ENCODE measurements at regions not wholly inside any gene's neighbourhood (a gene's known extent, or its start where the extent isn't known, plus 50 kb on each side); places are given as distances from the start of the nearest gene placed in this dataset.

GRCh38 chr7:54678763-54679489 lies 80.1 kb downstream of the SEC61G start:
- H3K4me1 ChIP-seq (replicated peaks in 1 of 4; ENCODE audit: control insufficient read depth in 3 of 4, insufficient read depth in 4 of 4, low read length in 3 of 4), result peaks cover 0 to 8% (median 6%) of the 10 kb centered on the region in 4 experiments; a peak in 3 of 7 replicates
- DNase-seq (ENCODE audit: low read depth in 1 of 2, low spot score in 2 of 2) (no peak), FAIRE-seq (no peak)
- H3K9ac ChIP-seq (replicated peaks in 1 of 4; ENCODE audit: extremely low read depth in 1 of 4, low read depth in 3 of 4, low read length in 3 of 4), result no peak overlapping the region
- peak; percentile 16 to 26; a peak in 2 of 4 replicates for TF ChIP-seq RAD21 (IDR thresholded peaks at IDR 0.05 in 1 of 2, conservative IDR thresholded peaks at IDR 0.05 in 1 of 2; ENCODE audit: low read depth in 2 of 2, low read length in 2 of 2)
- no peak for TF ChIP-seq CEBPB (IDR thresholded peaks at IDR 0.05; ENCODE audit: low read depth, low read length)
- TF ChIP-seq E2F6 (IDR thresholded peaks at IDR 0.05), result no peak
- H2AK5ac ChIP-seq (ENCODE audit: low read depth, low read length), result 0 out of 2 replicates have a peak overlapping the region, but pooled peaks have one; percentile 32
- H3K27me3 ChIP-seq (replicated peaks in 1 of 4; ENCODE audit: control insufficient read depth in 3 of 4, extremely low read depth in 1 of 4, insufficient read depth in 3 of 4, low read length in 3 of 4), result no peaks in the 10 kb centered on the region
- peak overlapping the region; percentile 5; the same call in 1 of the 2 replicates for H2BK20ac ChIP-seq (ENCODE audit: low read length)
- H3K79me2 ChIP-seq (ENCODE audit: control insufficient read depth in 1 of 2, insufficient read depth in 2 of 2, low read length in 2 of 2), result no peaks in the 10 kb centered on the region
- H4K8ac ChIP-seq (ENCODE audit: extremely low read depth, insufficient read depth, low read length), result no peak overlapping the region
- H3K79me1 ChIP-seq (ENCODE audit: low read depth, low read length), result no peaks in the 10 kb centered on the region
- H4K20me1 ChIP-seq (replicated peaks in 1 of 2; ENCODE audit: control insufficient read depth in 1 of 2, insufficient read depth in 2 of 2, low read length in 2 of 2), result no peaks in the 10 kb centered on the region
- H3K23ac ChIP-seq (ENCODE audit: insufficient read length), result no peak overlapping the region
- no peak overlapping the region for H3K18ac ChIP-seq (ENCODE audit: extremely low read depth, low read length)
- H3K36me3 ChIP-seq (ENCODE audit: control insufficient read depth in 2 of 4, insufficient read depth in 4 of 4, low read length in 3 of 4), result no peaks in the 10 kb centered on the region
- WGBS, 2 experiments (ENCODE audit: extremely low coverage in 1 of 2, insufficient coverage in 1 of 2, insufficient read length in 1 of 2, insufficient replicate concordance in 2 of 2, low coverage in 1 of 2, low lambda C conversion rate in 2 of 2, missing lambda C conversion rate in 1 of 2), result 85% methylated on average over 6 of the region's 6 CpGs; no CpG with 5 or more reads in 1 of the 2 experiments
- H2AFZ ChIP-seq (ENCODE audit: low read length), result 0 out of 2 replicates have a peak overlapping the region, but pooled peaks have one; percentile 19
- H3K27ac ChIP-seq (ENCODE audit: low read depth, low read length), result no peak overlapping the region
- H3K14ac ChIP-seq (ENCODE audit: insufficient read length), result no peak overlapping the region
- ChIA-PET CTCF (ENCODE audit: partially characterized antibody) (no interaction called here), POLR2A (ENCODE audit: partially characterized antibody) (no interaction called here)
- no peak overlapping the region for H4K91ac ChIP-seq (replicated peaks; ENCODE audit: insufficient read length, low read length)
- H3K9me3 ChIP-seq (ENCODE audit: insufficient read depth in 2 of 2, low read depth in 1 of 2, low read length in 1 of 2), result no peaks in the 10 kb centered on the region
- H3K56ac ChIP-seq (replicated peaks; ENCODE audit: insufficient read length, low read depth, low read length), result no peak overlapping the region
- H2BK5ac ChIP-seq (ENCODE audit: low read depth, low read length), result peak overlapping the region; percentile 20; the same call in 1 of the 2 replicates
- H3K4me3 ChIP-seq (ENCODE audit: extremely low read depth in 1 of 4, insufficient read depth in 2 of 4, low read depth in 3 of 4, low read length in 4 of 4), result no peak overlapping the region
- H4K5ac ChIP-seq (ENCODE audit: insufficient read length, low read depth, low read length), result no peak overlapping the region
- H3K23me2 ChIP-seq (ENCODE audit: low read depth, low read length), result peaks cover 3% of the 10 kb centered on the region; the same call in 1 of the 2 replicates
- H3K4me2 ChIP-seq (ENCODE audit: insufficient read depth in 1 of 2, low read depth in 2 of 2, low read length in 2 of 2), result no peak overlapping the region
- H2BK15ac ChIP-seq (ENCODE audit: low read length), result no peak overlapping the region
- H2BK120ac ChIP-seq (replicated peaks; ENCODE audit: low read depth, low read length), result no peak overlapping the region
- H2BK12ac ChIP-seq (ENCODE audit: low read depth, low read length), result 0 out of 2 replicates have a peak overlapping the region, but pooled peaks have one; percentile 5
- H3K4ac ChIP-seq (replicated peaks; ENCODE audit: insufficient read length, low read depth, low read length), result no peak overlapping the region
